ENCODE measurements at regions not wholly inside any gene's neighbourhood (a gene's known extent, or its start where the extent isn't known, plus 50 kb on each side); places are given as distances from the start of the nearest gene placed in this dataset.

GRCh38 chr3:26279091-26279490 lies 343.5 kb upstream of the LRRC3B start:
- Histone ChIP-seq H4K20me1 (ENCODE audit: insufficient read depth) (no peaks in the 10 kb centered on the region), H3K79me2 (replicated peaks; ENCODE audit: insufficient read depth, low read length) (no peaks in the 10 kb centered on the region), H3K4me3 (ENCODE audit: low read length) (no peak overlapping the region), H3K9me3 (ENCODE audit: low read length) (no peaks in the 10 kb centered on the region), H3K27ac (ENCODE audit: low read length) (no peak overlapping the region), H3K4me2 (ENCODE audit: low read length) (no peak overlapping the region), H2AFZ (ENCODE audit: low read depth, low read length) (no peak overlapping the region), H3K36me3 (ENCODE audit: insufficient read depth, low read length) (no peaks in the 10 kb centered on the region), H3K27me3 (ENCODE audit: insufficient read depth, low read depth, low read length) (no peaks in the 10 kb centered on the region), H3K9me2 (ENCODE audit: insufficient read depth, low read length) (no peaks in the 10 kb centered on the region), H3K9ac (ENCODE audit: low read length) (no peak overlapping the region), H3F3A (ENCODE audit: insufficient read depth, low read length, poor library complexity, severe bottlenecking) (no peaks in the 10 kb centered on the region)
- TF ChIP-seq, protein P1, sequence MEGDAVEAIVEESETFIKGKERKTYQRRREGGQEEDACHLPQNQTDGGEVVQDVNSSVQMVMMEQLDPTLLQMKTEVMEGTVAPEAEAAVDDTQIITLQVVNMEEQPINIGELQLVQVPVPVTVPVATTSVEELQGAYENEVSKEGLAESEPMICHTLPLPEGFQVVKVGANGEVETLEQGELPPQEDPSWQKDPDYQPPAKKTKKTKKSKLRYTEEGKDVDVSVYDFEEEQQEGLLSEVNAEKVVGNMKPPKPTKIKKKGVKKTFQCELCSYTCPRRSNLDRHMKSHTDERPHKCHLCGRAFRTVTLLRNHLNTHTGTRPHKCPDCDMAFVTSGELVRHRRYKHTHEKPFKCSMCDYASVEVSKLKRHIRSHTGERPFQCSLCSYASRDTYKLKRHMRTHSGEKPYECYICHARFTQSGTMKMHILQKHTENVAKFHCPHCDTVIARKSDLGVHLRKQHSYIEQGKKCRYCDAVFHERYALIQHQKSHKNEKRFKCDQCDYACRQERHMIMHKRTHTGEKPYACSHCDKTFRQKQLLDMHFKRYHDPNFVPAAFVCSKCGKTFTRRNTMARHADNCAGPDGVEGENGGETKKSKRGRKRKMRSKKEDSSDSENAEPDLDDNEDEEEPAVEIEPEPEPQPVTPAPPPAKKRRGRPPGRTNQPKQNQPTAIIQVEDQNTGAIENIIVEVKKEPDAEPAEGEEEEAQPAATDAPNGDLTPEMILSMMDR (IDR thresholded peaks at IDR 0.05; ENCODE audit: poor library complexity, severe bottlenecking), result no peak
- TF ChIP-seq SMC3 (conservative IDR thresholded peaks at IDR 0.05; ENCODE audit: poor library complexity) (no peak), TAF1 (IDR thresholded peaks at IDR 0.05; ENCODE audit: low read depth) (no peak), MXI1 (conservative IDR thresholded peaks at IDR 0.05; ENCODE audit: poor library complexity, severe bottlenecking) (no peak), EP300 (conservative IDR thresholded peaks at IDR 0.05; ENCODE audit: poor library complexity, severe bottlenecking) (no peak), RAD21 (conservative IDR thresholded peaks at IDR 0.05) (no peak), REST (IDR thresholded peaks at IDR 0.05; ENCODE audit: borderline replicate concordance) (no peak), EZH2 (IDR thresholded peaks at IDR 0.05; ENCODE audit: borderline replicate concordance, insufficient read depth, low read length, poor library complexity, severe bottlenecking) (no peak), POLR2AphosphoS5 (IDR thresholded peaks at IDR 0.05) (no peak)

GRCh38 chr3:26280517-26280916 lies 342.1 kb upstream of the LRRC3B start:
- Histone ChIP-seq H3K36me3 (ENCODE audit: insufficient read depth, low read length) (no peaks in the 10 kb centered on the region), H3K27ac (ENCODE audit: low read length) (no peak overlapping the region), H3K4me3 (ENCODE audit: low read length) (no peak overlapping the region), H3K27me3 (ENCODE audit: insufficient read depth, low read depth, low read length) (no peaks in the 10 kb centered on the region), H3K9me3 (ENCODE audit: low read length) (no peaks in the 10 kb centered on the region), H3F3A (ENCODE audit: insufficient read depth, low read length, poor library complexity, severe bottlenecking) (no peaks in the 10 kb centered on the region), H3K9ac (ENCODE audit: low read length) (no peak overlapping the region), H3K79me2 (replicated peaks; ENCODE audit: insufficient read depth, low read length) (no peaks in the 10 kb centered on the region), H2AFZ (ENCODE audit: low read depth, low read length) (no peak overlapping the region), H4K20me1 (ENCODE audit: insufficient read depth) (no peaks in the 10 kb centered on the region), H3K4me2 (ENCODE audit: low read length) (no peak overlapping the region), H3K9me2 (ENCODE audit: insufficient read depth, low read length) (no peaks in the 10 kb centered on the region)
- TF ChIP-seq EP300 (conservative IDR thresholded peaks at IDR 0.05; ENCODE audit: poor library complexity, severe bottlenecking) (no peak), REST (IDR thresholded peaks at IDR 0.05; ENCODE audit: borderline replicate concordance) (no peak), MXI1 (conservative IDR thresholded peaks at IDR 0.05; ENCODE audit: poor library complexity, severe bottlenecking) (no peak), RAD21 (conservative IDR thresholded peaks at IDR 0.05) (no peak)

Measured in neural cell (in vitro differentiated cells).